ENCODE measurements at regions not wholly inside any gene's neighbourhood (a gene's known extent, or its start where the extent isn't known, plus 50 kb on each side); places are given as distances from the start of the nearest gene placed in this dataset.

DNA sequence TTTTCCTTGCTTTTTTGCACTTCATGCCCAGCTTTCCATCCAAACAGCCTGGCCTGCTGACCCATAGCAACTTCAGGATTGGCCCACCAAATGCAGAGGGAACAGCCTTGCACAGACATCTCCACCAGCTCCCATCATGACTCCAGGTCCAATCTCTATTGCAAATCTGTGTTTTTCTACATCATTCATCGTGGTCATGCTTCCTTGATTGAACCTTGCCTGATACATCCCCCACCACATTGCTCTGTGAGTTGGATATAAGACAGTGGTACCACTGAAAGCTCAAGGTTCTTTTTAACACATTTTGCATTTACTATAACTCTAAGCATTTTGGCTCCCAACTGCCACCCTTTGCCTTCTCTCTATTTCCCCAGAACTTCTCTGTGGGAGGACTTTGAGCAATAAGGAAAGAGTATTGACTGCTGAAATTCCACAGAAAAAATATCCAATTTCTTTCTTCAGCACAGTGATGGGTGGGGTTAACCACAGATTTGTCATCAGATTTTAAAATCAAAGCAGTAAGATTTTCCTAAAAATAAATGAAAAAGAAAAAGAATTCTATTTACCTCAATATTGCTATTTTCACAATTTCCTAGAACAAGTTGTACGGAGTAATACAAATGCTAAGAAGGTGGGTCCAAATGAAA, 114.6 kb upstream of the GALNT15 start:
- TF ChIP-seq, protein P1, sequence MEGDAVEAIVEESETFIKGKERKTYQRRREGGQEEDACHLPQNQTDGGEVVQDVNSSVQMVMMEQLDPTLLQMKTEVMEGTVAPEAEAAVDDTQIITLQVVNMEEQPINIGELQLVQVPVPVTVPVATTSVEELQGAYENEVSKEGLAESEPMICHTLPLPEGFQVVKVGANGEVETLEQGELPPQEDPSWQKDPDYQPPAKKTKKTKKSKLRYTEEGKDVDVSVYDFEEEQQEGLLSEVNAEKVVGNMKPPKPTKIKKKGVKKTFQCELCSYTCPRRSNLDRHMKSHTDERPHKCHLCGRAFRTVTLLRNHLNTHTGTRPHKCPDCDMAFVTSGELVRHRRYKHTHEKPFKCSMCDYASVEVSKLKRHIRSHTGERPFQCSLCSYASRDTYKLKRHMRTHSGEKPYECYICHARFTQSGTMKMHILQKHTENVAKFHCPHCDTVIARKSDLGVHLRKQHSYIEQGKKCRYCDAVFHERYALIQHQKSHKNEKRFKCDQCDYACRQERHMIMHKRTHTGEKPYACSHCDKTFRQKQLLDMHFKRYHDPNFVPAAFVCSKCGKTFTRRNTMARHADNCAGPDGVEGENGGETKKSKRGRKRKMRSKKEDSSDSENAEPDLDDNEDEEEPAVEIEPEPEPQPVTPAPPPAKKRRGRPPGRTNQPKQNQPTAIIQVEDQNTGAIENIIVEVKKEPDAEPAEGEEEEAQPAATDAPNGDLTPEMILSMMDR (IDR thresholded peaks at IDR 0.05), result no peak
- TF ChIP-seq POLR2AphosphoS5 (IDR thresholded peaks at IDR 0.05) (no peak), EP300 (IDR thresholded peaks at IDR 0.05) (no peak), POLR2A (IDR thresholded peaks at IDR 0.05) (no peak)
